PFSK-1 (cell line): ENCODE measurements at regions not wholly inside any gene's neighbourhood (a gene's known extent, or its start where the extent isn't known, plus 50 kb on each side); places are given as distances from the start of the nearest gene placed in this dataset.

Source experiments
- FOXP2 ChIP-seq: optimal IDR thresholded peaks from 2 replicates; pipeline ENCODE3; 2011; ENCODE audit warnings: borderline replicate concordance, control low read depth, inconsistent platforms; ENCODE audit not compliant: insufficient read depth; ENCODE audit errors: extremely low read length, extremely low read depth
- POLR2AphosphoS5 ChIP-seq: IDR thresholded peaks from 2 replicates; pipeline ENCODE4 v1.6.1; 2012; ENCODE audit warnings: low read depth, mild to moderate bottlenecking, control low read depth, low read length, moderate library complexity
- SIN3A ChIP-seq: IDR thresholded peaks from 2 replicates; pipeline ENCODE4 v1.6.1; 2012; ENCODE audit warnings: mild to moderate bottlenecking, low read length, moderate library complexity, borderline replicate concordance; ENCODE audit not compliant: insufficient read depth
- TAF1 ChIP-seq: IDR thresholded peaks from 2 replicates; pipeline ENCODE4 v1.6.1; 2012; ENCODE audit warnings: low read length, control low read depth, borderline replicate concordance; ENCODE audit not compliant: insufficient read depth
- TF ChIP-seq, protein P1 (sequence below), 2 experiments: IDR thresholded peaks; 2 replicates each; pipeline versions ENCODE4 v1.6.1 to v1.8.0; 2011 to 2012; ENCODE audit warnings: low read depth in 2 of 2, low read length in 2 of 2, control low read depth in 1 of 2, inconsistent platforms in 1 of 2, mild to moderate bottlenecking in 1 of 2, moderate library complexity in 1 of 2; ENCODE audit not compliant: insufficient read depth in 1 of 2

DNA sequence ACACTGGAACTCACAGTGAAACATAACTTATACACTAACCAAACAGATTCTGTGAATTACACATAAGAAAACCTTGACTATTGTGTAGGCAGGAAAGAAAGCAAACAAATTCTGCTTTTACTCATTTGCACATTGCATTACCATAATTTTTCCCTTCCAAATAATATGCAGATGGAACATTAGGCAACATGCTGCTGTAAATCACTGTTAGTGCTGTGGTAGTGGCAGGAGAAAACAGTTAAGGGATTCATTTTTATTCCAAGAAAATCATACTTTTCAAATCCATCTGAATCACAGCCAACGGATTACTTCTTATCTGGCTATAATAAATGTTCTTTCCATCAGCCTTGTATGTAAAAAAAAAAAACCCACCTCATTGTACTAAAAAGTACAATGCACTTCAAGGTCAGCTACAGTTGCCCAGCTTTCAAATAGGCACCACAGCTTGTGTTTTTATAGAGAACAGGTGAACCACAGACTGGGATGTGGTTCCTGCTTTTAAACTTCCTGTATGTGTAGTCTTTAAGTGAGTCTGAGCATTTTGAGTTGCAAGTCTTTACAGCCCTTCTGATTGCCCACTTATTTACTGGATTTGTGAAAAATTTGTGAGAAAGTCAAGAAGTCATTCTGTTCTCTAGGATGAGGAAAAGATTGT, 590.0 kb upstream of the SEMA3D start:
- TF ChIP-seq SIN3A (no peak), POLR2AphosphoS5 (no peak), FOXP2 (no peak)

DNA sequence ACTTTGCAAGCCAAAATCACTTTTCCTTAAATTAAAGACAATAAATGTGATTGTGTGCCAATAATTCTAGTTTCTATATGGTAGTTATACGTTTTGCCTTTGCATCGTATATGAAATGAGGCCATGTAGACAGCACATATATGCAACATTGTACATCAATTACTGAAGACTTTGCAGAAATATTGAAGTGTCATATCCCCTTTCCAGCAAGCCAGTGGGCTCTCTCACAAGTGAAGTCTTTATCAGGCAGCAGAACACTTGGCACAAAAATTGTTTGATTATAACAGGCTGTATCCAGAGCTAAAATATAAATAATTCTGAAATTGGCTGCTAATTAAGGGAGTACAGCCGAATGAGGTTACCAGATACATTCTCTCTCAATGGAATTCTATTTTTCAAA, 588.6 kb upstream of the SEMA3D start:
- TF ChIP-seq, protein P1, sequence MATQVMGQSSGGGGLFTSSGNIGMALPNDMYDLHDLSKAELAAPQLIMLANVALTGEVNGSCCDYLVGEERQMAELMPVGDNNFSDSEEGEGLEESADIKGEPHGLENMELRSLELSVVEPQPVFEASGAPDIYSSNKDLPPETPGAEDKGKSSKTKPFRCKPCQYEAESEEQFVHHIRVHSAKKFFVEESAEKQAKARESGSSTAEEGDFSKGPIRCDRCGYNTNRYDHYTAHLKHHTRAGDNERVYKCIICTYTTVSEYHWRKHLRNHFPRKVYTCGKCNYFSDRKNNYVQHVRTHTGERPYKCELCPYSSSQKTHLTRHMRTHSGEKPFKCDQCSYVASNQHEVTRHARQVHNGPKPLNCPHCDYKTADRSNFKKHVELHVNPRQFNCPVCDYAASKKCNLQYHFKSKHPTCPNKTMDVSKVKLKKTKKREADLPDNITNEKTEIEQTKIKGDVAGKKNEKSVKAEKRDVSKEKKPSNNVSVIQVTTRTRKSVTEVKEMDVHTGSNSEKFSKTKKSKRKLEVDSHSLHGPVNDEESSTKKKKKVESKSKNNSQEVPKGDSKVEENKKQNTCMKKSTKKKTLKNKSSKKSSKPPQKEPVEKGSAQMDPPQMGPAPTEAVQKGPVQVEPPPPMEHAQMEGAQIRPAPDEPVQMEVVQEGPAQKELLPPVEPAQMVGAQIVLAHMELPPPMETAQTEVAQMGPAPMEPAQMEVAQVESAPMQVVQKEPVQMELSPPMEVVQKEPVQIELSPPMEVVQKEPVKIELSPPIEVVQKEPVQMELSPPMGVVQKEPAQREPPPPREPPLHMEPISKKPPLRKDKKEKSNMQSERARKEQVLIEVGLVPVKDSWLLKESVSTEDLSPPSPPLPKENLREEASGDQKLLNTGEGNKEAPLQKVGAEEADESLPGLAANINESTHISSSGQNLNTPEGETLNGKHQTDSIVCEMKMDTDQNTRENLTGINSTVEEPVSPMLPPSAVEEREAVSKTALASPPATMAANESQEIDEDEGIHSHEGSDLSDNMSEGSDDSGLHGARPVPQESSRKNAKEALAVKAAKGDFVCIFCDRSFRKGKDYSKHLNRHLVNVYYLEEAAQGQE (IDR thresholded peaks at IDR 0.05; ENCODE audit: insufficient read depth in 1 of 2, low read depth in 2 of 2, low read length in 2 of 2): no peak
- TF ChIP-seq TAF1 (no peak), POLR2AphosphoS5 (no peak), FOXP2 (no peak), SIN3A (no peak)

DNA sequence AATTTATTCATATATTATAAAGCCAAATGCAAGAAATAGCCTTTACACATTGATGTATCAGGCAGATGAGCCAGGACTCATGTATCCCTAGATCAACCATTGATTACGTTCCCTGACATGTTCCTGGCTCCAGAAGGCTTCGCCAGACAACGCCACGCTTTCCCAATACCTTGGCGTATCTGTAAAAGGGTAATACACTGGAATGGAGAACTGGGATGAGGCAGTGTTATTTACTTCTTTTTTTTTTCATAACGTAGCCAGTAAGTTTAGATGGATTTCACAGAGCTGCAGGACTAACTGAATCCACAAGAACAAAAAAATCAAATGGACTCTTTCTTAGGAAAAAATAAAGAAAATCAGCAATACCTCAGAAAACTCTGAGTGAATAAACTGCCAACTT, 588.1 kb upstream of the SEMA3D start:
- TF ChIP-seq POLR2AphosphoS5 (no peak), SIN3A (no peak), FOXP2 (no peak), TAF1 (no peak)
- TF ChIP-seq, protein P1 (IDR thresholded peaks at IDR 0.05; ENCODE audit: insufficient read depth in 1 of 2, low read depth in 2 of 2, low read length in 2 of 2): no peak

DNA sequence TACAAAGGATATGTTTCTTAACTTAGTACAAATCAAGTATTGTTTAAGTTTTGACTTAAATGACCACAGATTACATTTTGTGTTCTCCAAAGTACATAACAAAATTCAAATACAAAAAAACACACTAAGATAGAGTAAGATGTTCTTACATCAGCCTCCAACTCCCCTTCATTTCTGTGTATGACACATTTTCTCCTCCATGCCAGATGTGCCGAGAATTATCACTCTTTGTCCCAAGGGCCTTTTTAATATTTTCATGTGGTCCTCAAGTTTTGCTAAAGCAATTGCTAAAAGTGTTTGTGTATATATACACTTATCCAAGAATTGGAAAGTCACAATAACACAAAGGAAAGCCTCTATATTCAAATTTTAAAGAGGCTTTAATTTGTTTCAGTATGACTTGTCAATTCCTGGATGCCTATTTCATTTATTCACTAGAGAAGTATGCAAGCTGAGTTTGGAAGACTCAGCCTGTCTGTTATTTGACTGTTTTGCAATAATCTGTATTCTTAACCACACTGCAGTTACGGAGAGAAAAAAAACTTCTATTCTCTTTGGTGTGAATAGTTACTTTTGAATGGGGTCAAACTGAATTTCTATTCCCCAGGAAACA, 586.4 kb upstream of the SEMA3D start:
- TF ChIP-seq TAF1 (no peak), FOXP2 (no peak), SIN3A (no peak), POLR2AphosphoS5 (no peak)
- TF ChIP-seq, protein P1 (IDR thresholded peaks at IDR 0.05; ENCODE audit: insufficient read depth in 1 of 2, low read depth in 2 of 2, low read length in 2 of 2): no peak

DNA sequence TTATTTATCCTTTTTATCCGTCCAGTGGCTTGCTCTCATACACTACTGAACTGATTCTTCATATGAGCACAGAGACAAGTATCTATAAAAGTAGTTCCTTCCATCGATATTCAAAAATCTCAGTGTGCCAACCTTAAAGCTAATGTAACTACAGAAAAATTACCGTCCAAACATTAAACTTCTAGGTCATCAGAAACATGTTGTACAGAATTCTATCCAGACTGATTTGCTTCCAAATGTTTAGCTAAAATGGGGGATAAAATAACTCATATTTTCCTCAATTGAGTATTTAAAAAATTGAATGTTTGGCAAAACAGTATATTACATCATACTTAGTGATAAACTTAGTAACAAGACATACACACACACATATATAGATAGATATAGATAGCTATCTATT, 584.7 kb upstream of the SEMA3D start:
- no peak for TF ChIP-seq FOXP2
- no peak for TF ChIP-seq SIN3A
- TF ChIP-seq TAF1: no peak
- TF ChIP-seq, protein P1 (IDR thresholded peaks at IDR 0.05; ENCODE audit: insufficient read depth in 1 of 2, low read depth in 2 of 2, low read length in 2 of 2): no peak
- TF ChIP-seq POLR2AphosphoS5: no peak
